ENCODE measurements at regions not wholly inside any gene's neighbourhood (a gene's known extent, or its start where the extent isn't known, plus 50 kb on each side); places are given as distances from the start of the nearest gene placed in this dataset.

DNA sequence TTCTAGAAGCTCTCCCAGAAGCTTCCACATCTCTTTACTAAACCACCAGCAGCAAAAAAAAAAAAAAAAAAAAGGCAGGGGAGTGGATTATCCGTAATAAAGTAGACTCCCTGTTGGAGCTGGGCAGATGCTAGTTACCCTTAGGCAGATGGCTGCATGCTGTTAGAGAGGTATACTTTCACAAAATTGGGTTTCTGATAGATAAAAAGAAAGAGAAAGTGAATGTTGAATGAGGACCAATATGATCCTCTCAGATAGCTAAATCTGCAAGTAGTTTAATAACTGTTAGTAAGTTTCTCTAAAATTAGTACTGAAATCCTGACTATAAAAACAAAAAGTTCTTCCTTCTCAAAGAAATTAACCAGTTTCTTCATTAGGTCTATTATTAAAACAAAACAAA, 195.4 kb downstream of the ANAPC10 start:
- Histone ChIP-seq H3K27me3 (no peaks in the 10 kb centered on the region), H3K36me3 (no peaks in the 10 kb centered on the region), H3K4me1 (no peaks in the 10 kb centered on the region), H3K9me3 (peaks cover 0 to 6% (median 0%) of the 10 kb centered on the region in 4 donors), H3K27ac (no peak overlapping the region), H3K4me3 (no peak overlapping the region)
- 64 to 86% (median 79%) methylated on average over 1 of the region's 1 CpG for WGBS, 5 donors
- TF ChIP-seq POLR2A (IDR thresholded peaks at IDR 0.05) (no peak), EP300 (IDR thresholded peaks at IDR 0.05) (no peak), POLR2AphosphoS5 (IDR thresholded peaks at IDR 0.05) (no peak)
- TF ChIP-seq, protein P1, sequence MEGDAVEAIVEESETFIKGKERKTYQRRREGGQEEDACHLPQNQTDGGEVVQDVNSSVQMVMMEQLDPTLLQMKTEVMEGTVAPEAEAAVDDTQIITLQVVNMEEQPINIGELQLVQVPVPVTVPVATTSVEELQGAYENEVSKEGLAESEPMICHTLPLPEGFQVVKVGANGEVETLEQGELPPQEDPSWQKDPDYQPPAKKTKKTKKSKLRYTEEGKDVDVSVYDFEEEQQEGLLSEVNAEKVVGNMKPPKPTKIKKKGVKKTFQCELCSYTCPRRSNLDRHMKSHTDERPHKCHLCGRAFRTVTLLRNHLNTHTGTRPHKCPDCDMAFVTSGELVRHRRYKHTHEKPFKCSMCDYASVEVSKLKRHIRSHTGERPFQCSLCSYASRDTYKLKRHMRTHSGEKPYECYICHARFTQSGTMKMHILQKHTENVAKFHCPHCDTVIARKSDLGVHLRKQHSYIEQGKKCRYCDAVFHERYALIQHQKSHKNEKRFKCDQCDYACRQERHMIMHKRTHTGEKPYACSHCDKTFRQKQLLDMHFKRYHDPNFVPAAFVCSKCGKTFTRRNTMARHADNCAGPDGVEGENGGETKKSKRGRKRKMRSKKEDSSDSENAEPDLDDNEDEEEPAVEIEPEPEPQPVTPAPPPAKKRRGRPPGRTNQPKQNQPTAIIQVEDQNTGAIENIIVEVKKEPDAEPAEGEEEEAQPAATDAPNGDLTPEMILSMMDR (IDR thresholded peaks at IDR 0.05), result no peak
- intact Hi-C loops (cut with DNase I; ENCODE audit: low total_unique reads), result no loop called here
- no peak for DNase-seq

DNA sequence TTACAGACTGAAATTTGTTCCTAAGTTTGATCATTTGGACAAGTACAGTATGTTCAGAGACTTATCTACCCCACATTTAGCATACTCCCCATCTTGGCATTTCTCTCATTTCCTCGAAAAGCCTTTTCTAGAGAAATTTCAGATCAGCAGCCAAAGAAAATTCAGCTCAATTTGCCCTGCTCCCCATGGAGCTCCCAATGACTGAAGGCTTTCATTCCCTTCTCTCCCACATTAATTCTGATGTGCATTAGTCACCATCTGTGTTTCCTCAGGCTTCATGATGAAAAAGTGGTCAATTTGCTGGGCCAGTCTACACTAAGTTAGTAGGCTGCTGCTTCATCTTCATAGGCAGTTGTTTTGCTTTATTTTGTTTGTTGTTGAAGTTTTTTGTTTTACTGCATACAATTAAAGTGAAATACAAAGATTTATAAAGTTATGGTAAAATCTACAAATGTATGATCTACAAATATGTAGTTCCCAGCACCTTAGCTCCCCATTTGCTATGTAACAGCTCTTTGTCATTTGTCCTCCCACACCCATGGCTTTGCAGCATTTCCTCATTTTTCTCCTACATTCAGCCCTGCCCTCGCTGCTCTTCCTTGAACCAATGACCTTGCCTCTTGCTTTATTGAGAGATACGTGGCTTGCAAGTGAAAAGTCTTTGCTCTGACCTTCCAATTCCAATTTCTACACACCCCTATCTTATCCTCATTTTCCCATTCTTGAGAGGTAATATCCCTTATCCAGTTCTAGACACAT, 193.9 kb downstream of the ANAPC10 start:
- Histone ChIP-seq H3K4me1 (no peaks in the 10 kb centered on the region), H3K27me3 (no peaks in the 10 kb centered on the region), H3K4me3 (no peak overlapping the region), H3K9me3 (no peaks in the 10 kb centered on the region), H3K36me3 (no peaks in the 10 kb centered on the region), H3K27ac (no peak overlapping the region)
- intact Hi-C loops (cut with DNase I; ENCODE audit: low total_unique reads), result no loop called here
- peak in 1 of 2 donors; percentile 9 for DNase-seq
- 52 to 72% (median 62%) methylated on average over 3 of the region's 3 CpGs for WGBS, 5 donors
- TF ChIP-seq POLR2AphosphoS5 (IDR thresholded peaks at IDR 0.05), result no peak
- TF ChIP-seq, protein P1 (IDR thresholded peaks at IDR 0.05), result no peak
- TF ChIP-seq POLR2A (IDR thresholded peaks at IDR 0.05), result no peak
- no peak for TF ChIP-seq EP300 (IDR thresholded peaks at IDR 0.05)

DNA sequence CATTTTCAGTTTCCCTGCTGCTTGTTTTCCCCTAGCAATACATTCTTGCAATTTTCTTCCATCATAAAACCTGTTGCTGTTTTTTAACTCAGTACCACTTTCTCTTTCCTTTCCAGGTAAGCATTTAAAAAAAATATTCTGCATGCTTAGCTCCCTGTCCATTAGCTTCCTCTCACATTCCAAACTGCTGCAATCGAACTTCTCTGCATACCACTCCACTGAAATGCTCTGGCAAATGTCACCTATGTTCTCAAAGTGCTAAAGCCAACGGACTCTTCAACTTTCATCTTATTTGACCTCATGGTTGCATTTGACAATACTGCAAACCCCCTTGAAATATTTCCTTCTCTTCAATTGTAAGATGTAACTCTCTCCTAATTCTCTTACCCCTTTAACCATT, 192.7 kb downstream of the ANAPC10 start:
- Histone ChIP-seq H3K36me3 (no peaks in the 10 kb centered on the region), H3K9me3 (no peaks in the 10 kb centered on the region), H3K27me3 (no peaks in the 10 kb centered on the region), H3K27ac (no peak overlapping the region), H3K4me1 (no peaks in the 10 kb centered on the region), H3K4me3 (no peak overlapping the region)
- no peak for DNase-seq
- TF ChIP-seq POLR2A (IDR thresholded peaks at IDR 0.05) (no peak), EP300 (IDR thresholded peaks at IDR 0.05) (no peak)
- TF ChIP-seq, protein P1 (IDR thresholded peaks at IDR 0.05), result no peak
- 34 to 58% (median 55%) methylated on average over 2 of the region's 2 CpGs for WGBS, 5 donors
- intact Hi-C loops (cut with DNase I; ENCODE audit: low total_unique reads), result no loop called here

DNA sequence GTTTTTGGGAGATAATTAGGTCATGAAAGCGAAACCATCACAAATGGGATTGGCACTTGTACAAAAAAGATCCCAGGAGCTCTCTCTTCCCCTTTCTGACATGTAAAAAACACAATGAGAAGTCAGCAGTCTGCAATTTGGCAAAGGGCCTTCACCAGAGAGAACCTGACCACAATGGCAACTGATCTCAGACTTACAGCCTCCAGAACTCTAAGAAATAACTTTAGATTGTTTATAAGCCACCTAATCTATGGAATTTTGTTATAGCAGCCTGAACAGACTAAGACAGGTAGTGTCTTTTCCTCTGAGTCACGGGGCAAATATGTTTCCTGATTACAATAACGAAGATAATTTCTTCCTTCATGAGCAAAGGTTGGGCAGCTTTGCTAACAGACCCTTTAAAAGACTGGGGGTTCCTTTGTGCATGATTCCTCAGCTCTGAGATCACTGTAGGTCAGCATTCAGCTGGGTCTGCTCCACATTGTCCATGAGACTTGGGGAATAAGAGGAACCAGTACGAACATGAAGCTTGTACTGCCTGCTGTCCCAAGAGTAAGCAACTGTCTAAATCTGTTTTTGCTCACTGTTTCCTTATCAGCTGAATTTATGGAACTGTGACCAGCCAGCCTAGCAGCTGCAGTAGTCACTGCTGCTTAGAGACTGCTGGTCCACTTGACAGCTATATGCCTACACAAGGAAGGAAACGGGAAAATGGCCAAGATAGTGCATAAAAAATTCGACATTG, 191.6 kb downstream of the ANAPC10 start:
- no peaks in the 10 kb centered on the region for H3K9me3 ChIP-seq
- H3K27me3 ChIP-seq, result no peaks in the 10 kb centered on the region
- intact Hi-C loops (cut with DNase I; ENCODE audit: low total_unique reads), result no loop called here
- H3K4me3 ChIP-seq, result no peak overlapping the region
- peak in 1 of 2 donors; percentile 3 for DNase-seq
- no peak overlapping the region for H3K27ac ChIP-seq
- H3K36me3 ChIP-seq, result no peaks in the 10 kb centered on the region
- 58 to 75% (median 68%) methylated on average over 6 of the region's 6 CpGs for WGBS, 5 donors
- no peaks in the 10 kb centered on the region for H3K4me1 ChIP-seq
- TF ChIP-seq, protein P1 (IDR thresholded peaks at IDR 0.05), result no peak
- TF ChIP-seq POLR2A (IDR thresholded peaks at IDR 0.05), result no peak

Data from stomach (tissue), 8 donors.